ENCODE measurements at regions not wholly inside any gene's neighbourhood (a gene's known extent, or its start where the extent isn't known, plus 50 kb on each side); places are given as distances from the start of the nearest gene placed in this dataset.
"Not testable (repeated sequence)": the region's sequence is repeated elsewhere in the genome, so short reads cannot be mapped to it uniquely, and the experiment has no call there.

DNA sequence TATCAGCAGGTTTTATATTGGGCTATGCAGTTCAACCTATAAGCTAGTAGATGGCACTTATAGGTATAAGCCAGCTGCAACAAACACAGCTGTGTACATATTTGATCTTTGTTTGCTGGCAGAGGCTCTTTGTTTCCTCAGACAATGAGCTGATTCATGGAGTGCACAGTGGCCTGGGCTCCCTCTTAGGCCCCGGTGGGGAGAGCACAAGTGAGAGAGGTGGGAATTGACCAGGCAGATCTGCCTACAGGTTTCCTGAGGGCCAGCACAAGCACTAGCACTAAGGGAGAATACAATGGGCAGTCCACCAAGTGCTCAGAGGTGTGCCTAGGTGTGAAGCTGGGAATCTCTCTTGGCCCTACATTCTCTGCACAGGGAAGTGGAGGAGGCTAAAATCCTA lies 1390.7 kb downstream of the SLITRK5 start:
- ATAC-seq (peak in 1 of 2 donors; percentile 42), DNase-seq (no peak)
- H3K9me3 ChIP-seq, result no peaks in the 10 kb centered on the region
- no peak overlapping the region for H3K27ac ChIP-seq
- TF ChIP-seq, protein P1, sequence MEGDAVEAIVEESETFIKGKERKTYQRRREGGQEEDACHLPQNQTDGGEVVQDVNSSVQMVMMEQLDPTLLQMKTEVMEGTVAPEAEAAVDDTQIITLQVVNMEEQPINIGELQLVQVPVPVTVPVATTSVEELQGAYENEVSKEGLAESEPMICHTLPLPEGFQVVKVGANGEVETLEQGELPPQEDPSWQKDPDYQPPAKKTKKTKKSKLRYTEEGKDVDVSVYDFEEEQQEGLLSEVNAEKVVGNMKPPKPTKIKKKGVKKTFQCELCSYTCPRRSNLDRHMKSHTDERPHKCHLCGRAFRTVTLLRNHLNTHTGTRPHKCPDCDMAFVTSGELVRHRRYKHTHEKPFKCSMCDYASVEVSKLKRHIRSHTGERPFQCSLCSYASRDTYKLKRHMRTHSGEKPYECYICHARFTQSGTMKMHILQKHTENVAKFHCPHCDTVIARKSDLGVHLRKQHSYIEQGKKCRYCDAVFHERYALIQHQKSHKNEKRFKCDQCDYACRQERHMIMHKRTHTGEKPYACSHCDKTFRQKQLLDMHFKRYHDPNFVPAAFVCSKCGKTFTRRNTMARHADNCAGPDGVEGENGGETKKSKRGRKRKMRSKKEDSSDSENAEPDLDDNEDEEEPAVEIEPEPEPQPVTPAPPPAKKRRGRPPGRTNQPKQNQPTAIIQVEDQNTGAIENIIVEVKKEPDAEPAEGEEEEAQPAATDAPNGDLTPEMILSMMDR (IDR thresholded peaks at IDR 0.05), result no peak
- no peaks in the 10 kb centered on the region for H3K27me3 ChIP-seq (ENCODE audit: low read depth)
- no peaks in the 10 kb centered on the region for H3K4me1 ChIP-seq
- no peak overlapping the region for H3K4me3 ChIP-seq
- no peaks in the 10 kb centered on the region for H3K36me3 ChIP-seq
- intact Hi-C loops (cut with DNase I), result no loop called here

DNA sequence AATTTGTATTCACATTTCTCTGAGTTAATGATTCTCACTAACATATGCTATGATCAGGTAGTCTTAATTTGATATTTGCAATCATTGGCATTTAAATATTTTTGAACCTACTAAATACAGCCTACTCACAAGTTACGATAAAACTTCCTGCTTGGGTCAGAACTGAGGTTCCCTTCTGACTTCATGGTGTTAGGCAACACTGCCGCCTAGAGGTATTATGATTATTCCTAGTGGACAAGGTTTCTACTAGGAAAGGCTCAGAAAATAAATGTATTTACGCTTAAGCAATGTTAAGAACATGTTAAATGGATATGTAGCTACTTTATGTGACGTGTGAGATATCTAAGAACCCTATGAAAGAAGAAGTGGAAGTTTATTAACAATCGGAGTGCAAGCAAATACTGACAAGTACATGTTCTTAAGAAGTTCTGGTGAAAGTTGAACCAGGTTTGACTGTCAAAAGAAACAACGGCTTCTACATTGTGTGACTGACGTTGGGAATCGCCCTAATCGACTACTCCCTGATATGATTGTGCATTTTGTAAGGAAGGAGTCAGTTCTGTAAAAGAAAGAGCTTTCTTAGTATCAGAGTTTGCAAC lies 1395.8 kb downstream of the SLITRK5 start:
- intact Hi-C loops (cut with DNase I), result no loop called here
- Histone ChIP-seq H3K4me1 (no peaks in the 10 kb centered on the region), H3K36me3 (no peaks in the 10 kb centered on the region), H3K9me3 (no peaks in the 10 kb centered on the region), H3K27me3 (ENCODE audit: low read depth) (no peaks in the 10 kb centered on the region), H3K4me3 (no peak overlapping the region), H3K27ac (no peak overlapping the region)
- ATAC-seq, result peak; percentile 67 to 79
- TF ChIP-seq, protein P1 (IDR thresholded peaks at IDR 0.05), result peak; percentile 62
- no peak for DNase-seq

DNA sequence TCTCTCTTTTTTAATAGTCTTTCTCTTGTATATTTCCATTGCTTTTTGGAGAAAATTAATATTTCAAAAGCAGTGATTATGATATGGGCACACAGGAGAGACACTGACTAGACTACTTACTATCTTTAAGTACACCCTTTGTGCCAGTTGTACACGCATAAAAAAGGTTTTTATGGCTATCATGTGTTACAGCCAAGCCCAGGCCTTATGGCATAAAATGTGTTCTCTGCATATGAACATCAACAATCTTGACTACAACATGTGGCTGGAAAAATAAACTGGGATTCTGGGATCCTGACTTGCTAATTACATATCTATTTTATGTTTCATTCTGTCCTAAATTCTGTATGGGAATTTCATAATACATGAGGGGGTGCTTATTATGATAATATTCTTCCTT lies 1401.8 kb downstream of the SLITRK5 start:
- no peaks in the 10 kb centered on the region for H3K9me3 ChIP-seq
- H3K27me3 ChIP-seq (ENCODE audit: low read depth), result no peaks in the 10 kb centered on the region
- ATAC-seq (no peak), DNase-seq (no peak)
- H3K27ac ChIP-seq, result no peak overlapping the region
- TF ChIP-seq, protein P1 (IDR thresholded peaks at IDR 0.05), result no peak
- intact Hi-C loops (cut with DNase I), result no loop called here
- no peak overlapping the region for H3K4me3 ChIP-seq
- H3K4me1 ChIP-seq, result no peaks in the 10 kb centered on the region
- H3K36me3 ChIP-seq, result no peaks in the 10 kb centered on the region

DNA sequence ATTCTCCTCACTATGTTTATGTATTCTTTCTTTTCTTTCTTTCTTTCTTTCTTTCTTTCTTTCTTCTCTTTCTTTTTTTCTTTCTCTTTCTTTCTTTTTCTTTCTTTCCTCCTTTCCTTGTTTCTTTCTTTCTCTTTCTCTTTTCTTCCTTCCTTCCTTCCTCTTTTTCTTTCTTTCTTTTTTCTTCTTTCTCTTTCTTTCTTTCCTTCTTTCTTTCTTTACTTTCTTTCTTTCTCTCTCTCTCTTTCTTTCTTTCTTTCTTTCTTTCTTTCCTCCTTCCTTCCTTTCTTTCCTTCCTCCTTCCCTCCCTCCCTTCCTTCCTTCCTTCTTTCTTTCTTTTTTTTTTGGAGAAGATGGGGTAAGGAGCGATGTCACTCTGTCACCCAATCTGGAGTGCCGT lies 1405.5 kb downstream of the SLITRK5 start:
- no peak for ATAC-seq
- intact Hi-C loops (cut with DNase I), result no loop called here
- no peak overlapping the region for H3K27ac ChIP-seq

DNA sequence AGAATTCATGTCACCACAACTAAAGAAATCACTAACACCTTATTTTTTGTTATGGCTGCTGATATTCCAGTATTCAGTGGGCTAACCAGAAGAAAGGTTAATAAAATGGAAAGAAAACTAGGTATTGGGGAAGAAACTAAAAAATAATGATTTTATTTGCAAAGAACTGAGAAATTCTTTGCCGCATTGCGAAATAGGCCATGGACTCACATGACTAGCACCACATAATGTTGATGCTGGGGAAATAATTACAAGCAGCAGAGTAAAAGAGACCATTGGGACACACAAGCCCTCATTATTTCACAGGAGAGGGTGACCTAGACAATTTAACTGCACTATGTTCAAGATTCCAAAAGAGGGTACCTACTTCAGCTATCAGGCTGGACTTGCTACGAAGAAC lies 1411.5 kb downstream of the SLITRK5 start:
- no peak overlapping the region for H3K27ac ChIP-seq
- intact Hi-C loops (cut with DNase I), result no loop called here
- H3K36me3 ChIP-seq, result no peaks in the 10 kb centered on the region
- no peaks in the 10 kb centered on the region for H3K4me1 ChIP-seq
- no peak for ATAC-seq
- H3K9me3 ChIP-seq, result no peaks in the 10 kb centered on the region
- TF ChIP-seq, protein P1 (IDR thresholded peaks at IDR 0.05), result no peak
- H3K4me3 ChIP-seq, result no peak overlapping the region
- DNase-seq, result no peak
- no peaks in the 10 kb centered on the region for H3K27me3 ChIP-seq (ENCODE audit: low read depth)

More for the DNA sequence above, 1405.5 kb downstream of the SLITRK5 start:
- TF ChIP-seq, protein P1 (IDR thresholded peaks at IDR 0.05), result no peak
- H3K4me1 ChIP-seq, result no peaks in the 10 kb centered on the region
- H3K9me3 ChIP-seq, result no peaks in the 10 kb centered on the region
- no peak overlapping the region for H3K4me3 ChIP-seq
- H3K27me3 ChIP-seq (ENCODE audit: low read depth), result no peaks in the 10 kb centered on the region
- H3K36me3 ChIP-seq, result no peaks in the 10 kb centered on the region
- no peak for DNase-seq

DNA sequence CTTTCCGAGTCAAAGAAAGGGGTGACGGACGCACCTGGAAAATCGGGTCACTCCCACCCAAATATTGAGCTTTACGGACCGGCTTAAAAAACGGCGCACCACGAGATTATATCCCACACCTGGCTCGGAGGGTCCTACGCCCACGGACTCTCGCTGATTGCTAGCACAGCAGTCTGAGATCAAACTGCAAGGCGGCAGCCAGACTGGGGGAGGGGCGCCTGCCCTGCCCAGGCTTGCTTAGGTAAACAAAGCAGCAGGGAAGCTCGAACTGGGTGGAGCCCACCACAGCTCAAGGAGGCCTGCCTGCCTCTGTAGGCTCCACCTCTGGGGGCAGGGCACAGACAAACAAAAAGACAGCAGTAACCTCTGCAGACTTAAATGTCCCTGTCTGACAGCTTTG lies 1416.9 kb downstream of the SLITRK5 start:
- H3K27me3 ChIP-seq (ENCODE audit: low read depth); H3K4me3 ChIP-seq; DNase-seq; intact Hi-C loops (cut with DNase I); ATAC-seq; H3K4me1 ChIP-seq; H3K27ac ChIP-seq; H3K9me3 ChIP-seq; H3K36me3 ChIP-seq: not testable (repeated sequence)

Measured in lower lobe of right lung (tissue), 2 donors.